A549 (cell line): ENCODE measurements at regions not wholly inside any gene's neighbourhood (a gene's known extent, or its start where the extent isn't known, plus 50 kb on each side); places are given as distances from the start of the nearest gene placed in this dataset.

Source experiments
- ATAC-seq, 2 experiments: fragments of 200-7000 bp in 1 of 2; fragments of >200 bp in 1 of 2; cut with Nextera tagmentation in 1 of 2; cut with Tn5 transposase in 1 of 2; 3 replicates each; pipeline versions ENCODE4 v1.8.0 to v1.9.1; 2018 to 2020; ENCODE audit warnings: mild to moderate bottlenecking in 1 of 2, moderate library complexity in 1 of 2
- CTCF ChIA-PET: fragments of 300-600 bp; sonication (Branson Sonifier 250); formaldehyde crosslinking; extraction: SDS; loops from one replicate; lab custom pipeline; 2021; ENCODE audit warnings: antibody characterized with exemption, inconsistent platforms; lab: Yijun Ruan, JAX
- POLR2A ChIA-PET: fragments of 350-600 bp; formaldehyde crosslinking; extraction: SDS; loops from one replicate; lab custom pipeline; 2021; ENCODE audit warnings: antibody characterized with exemption, inconsistent platforms; lab: Yijun Ruan, JAX
- DNase-seq, 2 experiments: peaks; one replicate each; pipeline versions ENCODE4 v3.0.0 to v3.0.0-alpha.2; 2011 to 2016; ENCODE audit warnings: low read depth in 1 of 2, low spot score in 1 of 2
- FAIRE-seq: peaks from 2 replicates; lab custom pipeline; 2011; peaks lifted over from hg19 to GRCh38; lab: Jason Lieb, UNC
- H3K27ac ChIP-seq, 2 experiments: fragments of >200 bp; sonication (Bioruptor Twin); formaldehyde crosslinking; 3 replicates each; pipeline ENCODE4 v1.5.1; 2016 to 2017
- H3K4me1 ChIP-seq: fragments of >200 bp; sonication (Bioruptor Twin); formaldehyde crosslinking; 3 replicates; pipeline ENCODE4 v1.6.1; 2016
- H3K4me2 ChIP-seq: fragments of >200 bp; sonication (Bioruptor Twin); formaldehyde crosslinking; 3 replicates; pipeline ENCODE4 v1.6.1; 2016
- H3K4me3 ChIP-seq: fragments of >200 bp; sonication (Bioruptor Twin); formaldehyde crosslinking; 3 replicates; pipeline ENCODE4 v1.5.1; 2016
- H3K9me3 ChIP-seq: fragments of >200 bp; sonication (Bioruptor Twin); formaldehyde crosslinking; 3 replicates; pipeline ENCODE4 v1.6.1; 2016
- BCL3 ChIP-seq: fragments of >200 bp; sonication (Bioruptor Twin); formaldehyde crosslinking; IDR thresholded peaks from 3 replicates; pipeline ENCODE4 v1.6.1; 2016
- BHLHE40 ChIP-seq: IDR thresholded peaks from 2 replicates; pipeline ENCODE4 v1.6.1; 2012; ENCODE audit warnings: low read depth, low read length, inconsistent platforms
- CBX8 ChIP-seq: fragments of 200-600 bp; sonication (generic); IDR thresholded peaks from 2 replicates; pipeline ENCODE4 v1.6.1; 2016
- CHD4 ChIP-seq: fragments of 200-600 bp; sonication (generic); IDR thresholded peaks from 2 replicates; pipeline ENCODE4 v1.6.1; 2016; ENCODE audit warnings: antibody characterized with exemption, mild to moderate bottlenecking, borderline replicate concordance
- ELK1 ChIP-seq: fragments of 150-350 bp; IDR thresholded peaks from 2 replicates; pipeline ENCODE4 v1.6.1; 2014; ENCODE audit warnings: low read depth, mild to moderate bottlenecking, low read length
- FOSL2 ChIP-seq, 2 experiments: fragments of 450-650 bp in 1 of 2; fragments of >200 bp in 1 of 2; sonication (Bioruptor Twin) in 1 of 2; formaldehyde crosslinking; IDR thresholded peaks; 2 replicates each; pipeline versions ENCODE4 v1.5.0 to v1.6.1; 2016 to 2020; ENCODE audit warnings: mild to moderate bottlenecking in 1 of 2, moderate library complexity in 1 of 2
- GATA3 ChIP-seq: IDR thresholded peaks from 2 replicates; pipeline ENCODE4 v1.6.1; 2012; ENCODE audit warnings: borderline replicate concordance
- HEYL ChIP-seq: fragments of 250-450 bp; sonication (Bioruptor Pico); IDR thresholded peaks from 2 replicates; pipeline ENCODE4 v1.8.0; 2021; ENCODE audit warnings: mild to moderate bottlenecking, moderate library complexity
- HOXA7 ChIP-seq: fragments of 250-450 bp; sonication (Bioruptor Pico); IDR thresholded peaks from 2 replicates; pipeline ENCODE4 v1.5.0; 2020; ENCODE audit warnings: mild to moderate bottlenecking, moderate library complexity
- HOXB13 ChIP-seq: fragments of 250-450 bp; sonication (Bioruptor Pico); IDR thresholded peaks from 2 replicates; pipeline ENCODE4 v1.5.0; 2020; ENCODE audit warnings: low read depth, mild to moderate bottlenecking, moderate library complexity
- KDM1A ChIP-seq: fragments of 200-600 bp; sonication (generic); IDR thresholded peaks from 2 replicates; pipeline ENCODE4 v1.6.1; 2016; ENCODE audit warnings: low read depth, mild to moderate bottlenecking
- MAFK ChIP-seq: fragments of 450-650 bp; IDR thresholded peaks from 2 replicates; pipeline ENCODE4 v1.6.1; 2014; ENCODE audit not compliant: partially characterized antibody
- MYC ChIP-seq: IDR thresholded peaks from 2 replicates; pipeline ENCODE4 v1.6.1; 2012; ENCODE audit warnings: mild to moderate bottlenecking, inconsistent platforms, low read length, improper control_type of control experiment, borderline replicate concordance
- NFE2L2 ChIP-seq: fragments of 150-350 bp; conservative IDR thresholded peaks from 2 replicates; pipeline ENCODE4 v1.6.1; 2014; ENCODE audit warnings: low read length
- NR3C1 ChIP-seq: fragments of >200 bp; sonication (Bioruptor Twin); formaldehyde crosslinking; IDR thresholded peaks from 3 replicates; pipeline ENCODE4 v1.6.1; 2017
- RCOR1 ChIP-seq: fragments of 150-350 bp; IDR thresholded peaks from 2 replicates; pipeline ENCODE4 v1.6.1; 2014; ENCODE audit warnings: antibody characterized with exemption, low read length, low read depth
- RNF2 ChIP-seq: fragments of 200-600 bp; sonication (generic); IDR thresholded peaks from 2 replicates; pipeline ENCODE4 v1.6.1; 2016; ENCODE audit warnings: low read depth, mild to moderate bottlenecking, antibody characterized with exemption, moderate library complexity, borderline replicate concordance
- ZSCAN20 ChIP-seq: fragments of 250-450 bp; sonication (Bioruptor Pico); IDR thresholded peaks from 2 replicates; pipeline ENCODE4 v1.8.0; 2022; ENCODE audit warnings: mild to moderate bottlenecking, moderate library complexity
- whole genome bisulfite sequencing: methylation state at CpG from one replicate; pipeline ENCODE4 v1.1.6; 2017; ENCODE audit errors: missing lambda C conversion rate; 5-methylcytosine and 5-hydroxymethylcytosine counted together
- TF ChIP-seq, protein P1 (sequence below): fragments of >200 bp; sonication (Bioruptor Twin); formaldehyde crosslinking; IDR thresholded peaks from 3 replicates; pipeline ENCODE4 v1.5.1; 2016
- TF ChIP-seq, protein P2 (sequence below): fragments of 250-450 bp; sonication (Bioruptor Pico); IDR thresholded peaks from 2 replicates; pipeline ENCODE4 v1.5.0; 2021; ENCODE audit warnings: mild to moderate bottlenecking, moderate library complexity, borderline replicate concordance

DNA sequence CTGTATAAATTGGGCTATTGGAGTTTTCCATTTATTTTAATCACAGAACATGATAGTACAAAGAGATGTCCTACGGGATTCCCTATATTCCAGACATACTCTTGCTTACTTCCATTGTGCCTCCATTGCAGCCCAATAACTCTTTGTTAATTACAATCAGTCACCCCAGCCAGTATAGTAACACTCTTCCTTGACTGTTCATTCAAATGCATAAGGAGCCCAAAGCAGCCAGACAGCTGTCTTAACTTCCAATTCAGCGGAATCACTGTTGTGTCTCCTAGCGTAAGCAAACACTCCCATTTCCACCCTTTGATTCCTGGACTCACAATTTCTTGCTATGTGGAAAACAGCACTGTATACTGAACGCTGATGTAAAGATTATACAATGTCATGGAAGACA, 942.3 kb downstream of the TAF11L14 start:
- FAIRE-seq (no peak), DNase-seq (no peak), ATAC-seq (no peak)
- POLR2A ChIA-PET, result no interaction called here
- Histone ChIP-seq H3K27ac (no peak overlapping the region), H3K4me2 (no peak overlapping the region), H3K9me3 (no peaks in the 10 kb centered on the region), H3K4me1 (no peaks in the 10 kb centered on the region), H3K4me3 (no peak overlapping the region)
- WGBS, result 31% methylated on average over 4 of the region's 4 CpGs
- TF ChIP-seq KDM1A (no peak), CBX8 (no peak), FOSL2 (IDR thresholded peaks at IDR 0.05) (no peak), FOSL2 (CRISPR knock-in tag; IDR thresholded peaks at IDR 0.05) (no peak), RCOR1 (no peak), HOXB13 (CRISPR knock-in tag) (no peak), NFE2L2 (no peak), RNF2 (no peak), BCL3 (no peak), ELK1 (no peak), HEYL (CRISPR knock-in tag) (no peak), CHD4 (no peak), BHLHE40 (no peak), ZSCAN20 (no peak), HOXA7 (CRISPR knock-in tag) (no peak), MAFK (no peak), MYC (no peak), GATA3 (no peak)
- TF ChIP-seq, protein P1, sequence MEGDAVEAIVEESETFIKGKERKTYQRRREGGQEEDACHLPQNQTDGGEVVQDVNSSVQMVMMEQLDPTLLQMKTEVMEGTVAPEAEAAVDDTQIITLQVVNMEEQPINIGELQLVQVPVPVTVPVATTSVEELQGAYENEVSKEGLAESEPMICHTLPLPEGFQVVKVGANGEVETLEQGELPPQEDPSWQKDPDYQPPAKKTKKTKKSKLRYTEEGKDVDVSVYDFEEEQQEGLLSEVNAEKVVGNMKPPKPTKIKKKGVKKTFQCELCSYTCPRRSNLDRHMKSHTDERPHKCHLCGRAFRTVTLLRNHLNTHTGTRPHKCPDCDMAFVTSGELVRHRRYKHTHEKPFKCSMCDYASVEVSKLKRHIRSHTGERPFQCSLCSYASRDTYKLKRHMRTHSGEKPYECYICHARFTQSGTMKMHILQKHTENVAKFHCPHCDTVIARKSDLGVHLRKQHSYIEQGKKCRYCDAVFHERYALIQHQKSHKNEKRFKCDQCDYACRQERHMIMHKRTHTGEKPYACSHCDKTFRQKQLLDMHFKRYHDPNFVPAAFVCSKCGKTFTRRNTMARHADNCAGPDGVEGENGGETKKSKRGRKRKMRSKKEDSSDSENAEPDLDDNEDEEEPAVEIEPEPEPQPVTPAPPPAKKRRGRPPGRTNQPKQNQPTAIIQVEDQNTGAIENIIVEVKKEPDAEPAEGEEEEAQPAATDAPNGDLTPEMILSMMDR, result no peak
- CTCF ChIA-PET, result no interaction called here

GRCh38 chr5:18601185-18601584, 966.9 kb downstream of the TAF11L14 start:
- no peak overlapping the region for H3K27ac ChIP-seq
- TF ChIP-seq, protein P2, sequence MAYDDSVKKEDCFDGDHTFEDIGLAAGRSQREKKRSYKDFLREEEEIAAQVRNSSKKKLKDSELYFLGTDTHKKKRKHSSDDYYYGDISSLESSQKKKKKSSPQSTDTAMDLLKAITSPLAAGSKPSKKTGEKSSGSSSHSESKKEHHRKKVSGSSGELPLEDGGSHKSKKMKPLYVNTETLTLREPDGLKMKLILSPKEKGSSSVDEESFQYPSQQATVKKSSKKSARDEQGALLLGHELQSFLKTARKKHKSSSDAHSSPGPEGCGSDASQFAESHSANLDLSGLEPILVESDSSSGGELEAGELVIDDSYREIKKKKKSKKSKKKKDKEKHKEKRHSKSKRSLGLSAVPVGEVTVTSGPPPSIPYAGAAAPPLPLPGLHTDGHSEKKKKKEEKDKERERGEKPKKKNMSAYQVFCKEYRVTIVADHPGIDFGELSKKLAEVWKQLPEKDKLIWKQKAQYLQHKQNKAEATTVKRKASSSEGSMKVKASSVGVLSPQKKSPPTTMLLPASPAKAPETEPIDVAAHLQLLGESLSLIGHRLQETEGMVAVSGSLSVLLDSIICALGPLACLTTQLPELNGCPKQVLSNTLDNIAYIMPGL (CRISPR knock-in tag), result no peak
- no peak for TF ChIP-seq NR3C1
- no peak for TF ChIP-seq ELK1
- FAIRE-seq (no peak), DNase-seq (no peak), ATAC-seq (no peak)
- ChIA-PET POLR2A (no interaction called here), CTCF (no interaction called here)
- no peak overlapping the region for H3K4me3 ChIP-seq
- H3K4me2 ChIP-seq, result no peak overlapping the region
- 0% methylated on average over 1 of the region's 1 CpG for WGBS
- H3K4me1 ChIP-seq, result no peaks in the 10 kb centered on the region
- H3K9me3 ChIP-seq, result no peaks in the 10 kb centered on the region
